MCF 10A (cell line): ENCODE measurements at regions not wholly inside any gene's neighbourhood (a gene's known extent, or its start where the extent isn't known, plus 50 kb on each side); places are given as distances from the start of the nearest gene placed in this dataset.
"Not testable (repeated sequence)": the region's sequence is repeated elsewhere in the genome, so short reads cannot be mapped to it uniquely, and the experiment has no call there.

ENCODE experiments used
- BruUV-seq: library from RNA; stranded (reverse); fragments of 400-500 nt; replicated peaks from 2 replicates; lab custom pipeline; 2021; lab: Mats Ljungman, UMichigan
- CTCF ChIA-PET: fragments of 300-600 bp; sonication (Branson Sonifier 250); formaldehyde crosslinking; extraction: SDS; loops from one replicate; lab custom pipeline; 2021; ENCODE audit warnings: antibody characterized with exemption, inconsistent platforms; lab: Yijun Ruan, JAX
- POLR2A ChIA-PET: fragments of 300-600, 350-650 bp; sonication (Branson Sonifier 250); formaldehyde crosslinking; extraction: SDS; loops from one replicate; lab custom pipeline; 2020; ENCODE audit warnings: antibody characterized with exemption, inconsistent platforms; lab: Yijun Ruan, JAX
- DNase-seq: peaks from one replicate; pipeline ENCODE4 v3.0.0-alpha.2; 2018; ENCODE audit not compliant: unreplicated experiment
- H3K27ac Mint-ChIP-seq: one replicate; pipeline ENCODE4 v1.8.0; 2022; ENCODE audit warnings: mild to moderate bottlenecking, low read depth, mixed read lengths; ENCODE audit not compliant: unreplicated experiment
- H3K27me3 Mint-ChIP-seq: one replicate; pipeline ENCODE4 v1.8.0; 2022; ENCODE audit warnings: mixed read lengths; ENCODE audit not compliant: insufficient read depth, unreplicated experiment
- H3K36me3 Mint-ChIP-seq: one replicate; pipeline ENCODE4 v1.8.0; 2022; ENCODE audit warnings: mild to moderate bottlenecking, moderate library complexity, mixed read lengths; ENCODE audit not compliant: insufficient read depth, unreplicated experiment
- H3K4me1 Mint-ChIP-seq: one replicate; pipeline ENCODE4 v1.8.0; 2022; ENCODE audit warnings: mixed read lengths; ENCODE audit not compliant: insufficient read depth, unreplicated experiment
- H3K4me3 Mint-ChIP-seq: one replicate; pipeline ENCODE4 v1.8.0; 2022; ENCODE audit warnings: mild to moderate bottlenecking, moderate library complexity, mixed read lengths; ENCODE audit not compliant: unreplicated experiment
- H3K9me3 Mint-ChIP-seq: one replicate; pipeline ENCODE4 v1.8.0; 2022; ENCODE audit warnings: mixed read lengths; ENCODE audit not compliant: unreplicated experiment
- intact Hi-C: fragments of 100-400 bp; cut with micrococcal nuclease; formaldehyde crosslinking; loops from 2 replicates; pipeline ENCODE4 v1.14.1; 2022
- TF ChIP-seq, protein P1 (sequence below): fragments of 200-600 bp; IDR thresholded peaks from one replicate; pipeline ENCODE4 v1.8.0; 2022; ENCODE audit warnings: antibody characterized with exemption, mild to moderate bottlenecking; ENCODE audit not compliant: unreplicated experiment

DNA sequence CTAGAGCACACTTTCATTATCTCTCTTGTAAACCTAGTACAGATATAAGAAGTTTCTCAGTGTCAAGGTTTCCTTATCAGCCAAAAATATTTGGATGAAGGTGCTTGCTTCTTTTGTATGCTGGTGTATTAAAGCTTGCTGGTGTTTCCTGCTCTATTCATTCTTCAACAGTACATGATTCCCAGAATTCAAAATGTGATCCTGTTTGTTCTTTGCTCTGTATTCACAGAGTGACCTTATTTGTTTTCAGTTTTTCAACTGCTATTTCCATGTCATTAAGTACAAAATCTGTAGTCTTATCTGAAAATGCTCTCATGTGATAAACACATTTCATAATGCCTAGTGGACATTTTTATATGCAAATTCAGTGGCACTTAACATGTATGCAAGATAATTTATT lies 1185.8 kb downstream of the SUCLG1 start:
- no peak overlapping the region for H3K4me3 Mint-ChIP-seq
- H3K27me3 Mint-ChIP-seq = no peaks in the 10 kb centered on the region
- no peak for DNase-seq
- intact Hi-C loops = no loop called here
- no peaks in the 10 kb centered on the region for H3K36me3 Mint-ChIP-seq
- H3K4me1 Mint-ChIP-seq = no peaks in the 10 kb centered on the region
- H3K9me3 Mint-ChIP-seq = peaks cover 8% of the 10 kb centered on the region
- TF ChIP-seq, protein P1, sequence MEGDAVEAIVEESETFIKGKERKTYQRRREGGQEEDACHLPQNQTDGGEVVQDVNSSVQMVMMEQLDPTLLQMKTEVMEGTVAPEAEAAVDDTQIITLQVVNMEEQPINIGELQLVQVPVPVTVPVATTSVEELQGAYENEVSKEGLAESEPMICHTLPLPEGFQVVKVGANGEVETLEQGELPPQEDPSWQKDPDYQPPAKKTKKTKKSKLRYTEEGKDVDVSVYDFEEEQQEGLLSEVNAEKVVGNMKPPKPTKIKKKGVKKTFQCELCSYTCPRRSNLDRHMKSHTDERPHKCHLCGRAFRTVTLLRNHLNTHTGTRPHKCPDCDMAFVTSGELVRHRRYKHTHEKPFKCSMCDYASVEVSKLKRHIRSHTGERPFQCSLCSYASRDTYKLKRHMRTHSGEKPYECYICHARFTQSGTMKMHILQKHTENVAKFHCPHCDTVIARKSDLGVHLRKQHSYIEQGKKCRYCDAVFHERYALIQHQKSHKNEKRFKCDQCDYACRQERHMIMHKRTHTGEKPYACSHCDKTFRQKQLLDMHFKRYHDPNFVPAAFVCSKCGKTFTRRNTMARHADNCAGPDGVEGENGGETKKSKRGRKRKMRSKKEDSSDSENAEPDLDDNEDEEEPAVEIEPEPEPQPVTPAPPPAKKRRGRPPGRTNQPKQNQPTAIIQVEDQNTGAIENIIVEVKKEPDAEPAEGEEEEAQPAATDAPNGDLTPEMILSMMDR = no peak
- H3K27ac Mint-ChIP-seq = no peak overlapping the region
- ChIA-PET CTCF (interaction anchor here (0.7 kb wide), 1 partner anchor 471 kb away, joined by 3 read pairs; no protein-coding TSS in a partner anchor), POLR2A (no interaction called here)
- BruUV-seq = no TSS peak

DNA sequence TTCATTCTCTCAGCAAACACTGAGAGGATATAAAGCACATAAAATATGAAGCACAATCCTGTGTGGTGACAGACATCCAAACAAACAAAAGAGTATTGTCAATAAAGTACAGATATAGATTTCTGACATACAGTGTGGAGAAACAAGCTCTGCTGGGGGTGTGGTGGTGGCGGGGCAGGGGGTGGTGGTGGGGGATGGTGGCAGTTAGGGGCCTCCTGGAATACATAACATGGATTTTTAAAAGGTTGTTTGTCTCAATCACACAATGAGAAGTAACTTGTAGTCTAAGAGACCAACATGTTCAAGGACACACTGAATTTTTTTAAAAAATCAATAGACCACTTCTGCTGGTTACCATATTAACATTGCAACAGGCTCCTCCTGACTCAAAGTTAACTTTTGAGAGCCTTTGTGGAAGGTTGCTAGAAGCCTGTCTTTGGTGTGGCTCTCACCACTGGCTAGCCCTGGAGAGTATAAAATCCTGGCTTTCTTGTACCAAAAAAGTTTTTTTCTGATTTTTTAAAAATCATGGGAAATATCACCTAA lies 1197.4 kb downstream of the SUCLG1 start:
- TF ChIP-seq, protein P1 = no peak
- intact Hi-C loops = no loop called here
- no peak for DNase-seq
- no TSS peak for BruUV-seq
- H3K4me1 Mint-ChIP-seq = no peaks in the 10 kb centered on the region
- no peaks in the 10 kb centered on the region for H3K36me3 Mint-ChIP-seq
- CTCF ChIA-PET = no interaction called here
- POLR2A ChIA-PET = no interaction called here
- H3K27me3 Mint-ChIP-seq = no peaks in the 10 kb centered on the region
- no peak overlapping the region for H3K27ac Mint-ChIP-seq
- no peaks in the 10 kb centered on the region for H3K9me3 Mint-ChIP-seq
- H3K4me3 Mint-ChIP-seq = no peak overlapping the region

DNA sequence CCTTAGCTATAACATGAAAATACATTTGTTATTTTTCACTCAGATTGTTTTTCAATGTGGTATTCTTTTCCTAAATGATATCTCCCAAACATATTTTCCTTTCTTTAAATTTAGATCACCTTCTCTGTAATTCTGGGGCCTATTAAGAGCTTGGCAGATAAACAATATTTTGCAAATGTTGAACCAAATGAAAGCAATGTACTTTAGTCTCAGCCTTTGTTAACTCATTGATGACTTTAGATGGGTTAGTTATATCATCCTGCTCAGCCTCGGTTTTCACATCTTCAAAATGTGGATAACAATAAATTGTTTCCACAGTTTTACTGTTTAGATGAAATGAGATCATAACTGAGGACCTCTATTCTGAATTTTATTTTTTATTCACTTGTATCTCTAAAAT lies 1205.2 kb downstream of the SUCLG1 start:
- intact Hi-C loops = no loop called here
- Mint-ChIP-seq H3K9me3 (no peaks in the 10 kb centered on the region), H3K27me3 (no peaks in the 10 kb centered on the region), H3K4me1 (no peaks in the 10 kb centered on the region), H3K36me3 (no peaks in the 10 kb centered on the region), H3K4me3 (no peak overlapping the region), H3K27ac (no peak overlapping the region)
- TF ChIP-seq, protein P1 = no peak
- ChIA-PET POLR2A (no interaction called here), CTCF (interaction anchor here (0.6 to 0.7 kb wide), 3 partner anchors 158 to 1266 kb away, joined by 3 read pairs; no protein-coding TSS in a partner anchor)
- DNase-seq = no peak
- BruUV-seq = no TSS peak

DNA sequence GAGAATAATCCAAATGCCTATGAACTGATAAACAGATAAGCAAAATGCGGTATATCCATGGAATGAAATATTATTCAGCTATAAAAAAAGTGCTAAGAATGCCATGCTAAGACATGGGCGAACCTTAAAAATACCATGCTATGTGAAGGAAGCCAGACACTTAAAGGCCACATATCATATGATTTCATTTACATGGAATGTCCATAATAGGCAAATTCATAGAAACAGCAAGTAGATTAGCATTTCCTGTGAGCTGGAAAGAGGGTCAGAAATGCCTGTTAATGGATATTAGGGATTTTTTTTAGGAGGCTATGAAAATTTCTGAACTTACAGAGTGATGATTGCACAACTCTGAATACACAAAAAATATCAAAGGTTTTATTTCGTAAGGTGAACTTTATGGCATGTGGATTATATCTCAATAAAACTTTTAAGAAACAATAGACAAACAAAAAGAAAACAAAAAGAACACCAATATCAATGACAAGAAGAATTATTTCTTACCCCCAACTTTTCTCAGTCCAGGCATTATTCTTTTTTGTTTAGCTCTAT lies 1207.7 kb downstream of the SUCLG1 start:
- intact Hi-C loops = no loop called here
- ChIA-PET CTCF (interaction anchor here (0.6 kb wide), 1 partner anchor 343 kb away, joined by 3 read pairs; no protein-coding TSS in a partner anchor), POLR2A (interaction anchor here (0.6 to 0.7 kb wide), 2 partner anchors 112 to 998 kb away, joined by 3 read pairs; no protein-coding TSS in a partner anchor)
- Mint-ChIP-seq H3K9me3 (no peaks in the 10 kb centered on the region), H3K4me1 (no peaks in the 10 kb centered on the region), H3K36me3 (no peaks in the 10 kb centered on the region), H3K27me3 (no peaks in the 10 kb centered on the region), H3K27ac (no peak overlapping the region), H3K4me3 (no peak overlapping the region)
- TF ChIP-seq, protein P1 = no peak
- DNase-seq = no peak
- BruUV-seq = no TSS peak

DNA sequence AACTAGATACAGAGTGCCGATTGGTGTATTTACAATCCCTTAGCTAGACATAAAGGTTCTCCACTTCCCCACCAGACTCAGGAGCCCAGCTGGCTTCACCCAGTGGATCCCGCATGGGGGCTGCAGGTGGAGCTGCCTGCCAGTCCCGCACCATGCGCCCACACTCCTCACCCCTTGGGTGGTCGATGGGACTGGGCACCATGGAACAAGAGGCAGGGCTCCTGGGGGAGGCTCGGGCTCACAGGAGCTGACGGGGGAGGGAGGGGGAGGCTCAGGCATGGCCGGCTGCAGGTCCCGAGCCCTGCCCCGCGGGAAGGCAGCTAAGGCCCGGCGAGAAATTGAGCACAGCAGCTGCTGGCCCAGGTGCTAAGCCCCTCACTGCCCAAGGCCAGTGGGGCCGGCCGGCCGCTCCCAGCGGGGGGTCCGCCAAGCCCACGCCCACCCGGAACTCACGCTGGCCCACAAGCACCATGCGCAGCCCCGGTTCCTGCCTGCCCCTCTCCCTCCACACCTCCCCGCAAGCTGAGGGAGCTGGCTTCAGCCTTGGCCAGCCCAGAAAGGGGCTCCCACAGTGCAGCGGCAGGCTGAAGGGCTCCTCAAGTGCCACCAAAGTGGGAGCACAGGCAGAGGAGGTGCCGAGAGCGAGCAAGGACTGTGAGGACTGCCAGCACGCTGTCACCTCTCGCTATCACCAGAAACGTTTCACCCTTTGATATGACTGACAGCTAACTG lies 1213.1 kb downstream of the SUCLG1 start:
- H3K27ac Mint-ChIP-seq, H3K9me3 Mint-ChIP-seq, H3K36me3 Mint-ChIP-seq, intact Hi-C loops, H3K4me1 Mint-ChIP-seq, BruUV-seq, H3K4me3 Mint-ChIP-seq, H3K27me3 Mint-ChIP-seq, DNase-seq: not testable (repeated sequence)
- ChIA-PET POLR2A (interaction anchor here (0.6 kb wide), 2 partner anchors 80 to 172 kb away, joined by 3 to 4 read pairs; no protein-coding TSS in a partner anchor), CTCF (interaction anchor here (0.6 kb wide), 1 partner anchor 1126 kb away, joined by 3 read pairs; no protein-coding TSS in a partner anchor)
